GM12864 (cell line): ENCODE measurements at regions not wholly inside any gene's neighbourhood (a gene's known extent, or its start where the extent isn't known, plus 50 kb on each side); places are given as distances from the start of the nearest gene placed in this dataset.
"Not testable (repeated sequence)": the region's sequence is repeated elsewhere in the genome, so short reads cannot be mapped to it uniquely, and the experiment has no call there.

Experiments
- DNase-seq: peaks from one replicate; pipeline ENCODE4 v3.0.0-alpha.2; 2011; ENCODE audit warnings: low read depth
- H3K4me3 ChIP-seq: 2 replicates; pipeline ENCODE4 v1.5.1; 2011; ENCODE audit warnings: mild to moderate bottlenecking, low read depth, low read length, control low read depth
- TF ChIP-seq, protein P1 (sequence below): IDR thresholded peaks from 2 replicates; pipeline ENCODE4 v1.5.1; 2011; ENCODE audit warnings: low read depth, mild to moderate bottlenecking, moderate library complexity, low read length, control low read depth, inconsistent platforms; ENCODE audit errors: missing control alignments

DNA sequence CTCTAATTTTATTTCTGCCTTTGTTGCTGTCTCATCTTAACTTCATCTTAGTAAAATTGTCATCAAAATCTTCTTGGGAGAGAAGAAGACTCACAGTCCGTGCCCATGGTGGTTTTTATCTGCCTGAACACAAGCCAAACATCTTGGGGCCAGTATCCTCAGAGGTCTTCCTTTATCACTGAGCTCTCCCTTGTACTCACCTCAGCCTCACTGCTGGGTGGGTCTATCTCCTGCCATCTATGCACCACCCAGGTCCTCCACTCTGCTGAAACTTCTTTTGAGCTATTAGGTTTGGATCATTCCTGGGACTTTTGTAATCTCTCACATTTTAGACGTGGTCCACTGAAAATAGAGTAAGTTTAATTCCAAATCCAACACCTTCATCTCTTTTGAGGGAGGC is 116.3 kb upstream of the EPB41L4A start:
- TF ChIP-seq, protein P1, sequence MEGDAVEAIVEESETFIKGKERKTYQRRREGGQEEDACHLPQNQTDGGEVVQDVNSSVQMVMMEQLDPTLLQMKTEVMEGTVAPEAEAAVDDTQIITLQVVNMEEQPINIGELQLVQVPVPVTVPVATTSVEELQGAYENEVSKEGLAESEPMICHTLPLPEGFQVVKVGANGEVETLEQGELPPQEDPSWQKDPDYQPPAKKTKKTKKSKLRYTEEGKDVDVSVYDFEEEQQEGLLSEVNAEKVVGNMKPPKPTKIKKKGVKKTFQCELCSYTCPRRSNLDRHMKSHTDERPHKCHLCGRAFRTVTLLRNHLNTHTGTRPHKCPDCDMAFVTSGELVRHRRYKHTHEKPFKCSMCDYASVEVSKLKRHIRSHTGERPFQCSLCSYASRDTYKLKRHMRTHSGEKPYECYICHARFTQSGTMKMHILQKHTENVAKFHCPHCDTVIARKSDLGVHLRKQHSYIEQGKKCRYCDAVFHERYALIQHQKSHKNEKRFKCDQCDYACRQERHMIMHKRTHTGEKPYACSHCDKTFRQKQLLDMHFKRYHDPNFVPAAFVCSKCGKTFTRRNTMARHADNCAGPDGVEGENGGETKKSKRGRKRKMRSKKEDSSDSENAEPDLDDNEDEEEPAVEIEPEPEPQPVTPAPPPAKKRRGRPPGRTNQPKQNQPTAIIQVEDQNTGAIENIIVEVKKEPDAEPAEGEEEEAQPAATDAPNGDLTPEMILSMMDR = no peak
- no peak overlapping the region for H3K4me3 ChIP-seq
- DNase-seq = no peak

DNA sequence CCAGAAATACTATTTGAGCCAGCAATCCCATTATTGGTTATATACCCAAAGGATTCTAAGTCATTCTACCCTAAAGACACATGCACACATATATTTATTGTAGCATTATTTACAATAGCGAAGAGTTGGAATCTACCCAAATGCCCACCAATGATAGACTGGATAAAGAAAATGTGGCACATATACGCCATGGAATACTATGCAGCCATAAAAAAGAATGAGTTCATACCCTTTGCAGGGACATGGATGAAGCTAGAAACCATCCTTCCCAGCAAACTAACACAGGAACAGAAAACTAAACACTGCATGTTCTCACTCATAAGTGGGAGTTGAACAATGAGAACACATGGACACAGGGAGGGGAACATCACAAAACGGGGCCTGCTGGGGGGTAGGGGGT is 125.5 kb upstream of the EPB41L4A start:
- not testable (repeated sequence) for DNase-seq, H3K4me3 ChIP-seq

DNA sequence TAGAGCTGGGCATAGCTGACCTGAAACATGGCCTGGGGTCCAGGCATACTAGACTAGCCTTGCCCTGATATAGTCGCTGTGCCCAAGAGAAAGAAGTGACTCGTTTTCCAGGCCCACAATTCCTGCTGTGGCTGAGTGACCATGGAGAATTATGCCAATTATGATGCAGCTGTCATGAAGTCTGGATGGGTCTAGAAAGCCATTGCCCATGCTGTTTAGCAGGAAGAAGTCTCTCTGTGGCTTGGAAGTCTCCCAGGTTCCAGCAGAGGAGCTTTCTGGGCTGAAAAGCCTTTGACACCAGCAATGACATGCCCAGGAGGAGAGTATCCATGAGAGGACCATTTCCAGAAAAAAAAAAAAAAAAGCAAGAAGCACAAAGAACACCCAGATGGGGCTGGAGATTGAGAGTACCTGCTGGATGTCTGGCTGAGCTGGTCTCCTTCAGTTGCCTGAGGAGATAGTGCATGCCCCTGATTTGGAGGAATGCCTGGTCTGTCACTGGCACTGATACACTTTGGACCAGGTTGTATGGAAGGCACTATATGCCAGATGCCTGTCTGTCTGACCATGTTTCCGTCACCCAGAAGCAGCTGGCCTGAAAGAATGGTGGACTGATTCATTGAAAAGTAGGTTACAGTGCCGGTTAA is 128.0 kb upstream of the EPB41L4A start:
- no peak overlapping the region for H3K4me3 ChIP-seq
- DNase-seq = no peak
- TF ChIP-seq, protein P1 = no peak

DNA sequence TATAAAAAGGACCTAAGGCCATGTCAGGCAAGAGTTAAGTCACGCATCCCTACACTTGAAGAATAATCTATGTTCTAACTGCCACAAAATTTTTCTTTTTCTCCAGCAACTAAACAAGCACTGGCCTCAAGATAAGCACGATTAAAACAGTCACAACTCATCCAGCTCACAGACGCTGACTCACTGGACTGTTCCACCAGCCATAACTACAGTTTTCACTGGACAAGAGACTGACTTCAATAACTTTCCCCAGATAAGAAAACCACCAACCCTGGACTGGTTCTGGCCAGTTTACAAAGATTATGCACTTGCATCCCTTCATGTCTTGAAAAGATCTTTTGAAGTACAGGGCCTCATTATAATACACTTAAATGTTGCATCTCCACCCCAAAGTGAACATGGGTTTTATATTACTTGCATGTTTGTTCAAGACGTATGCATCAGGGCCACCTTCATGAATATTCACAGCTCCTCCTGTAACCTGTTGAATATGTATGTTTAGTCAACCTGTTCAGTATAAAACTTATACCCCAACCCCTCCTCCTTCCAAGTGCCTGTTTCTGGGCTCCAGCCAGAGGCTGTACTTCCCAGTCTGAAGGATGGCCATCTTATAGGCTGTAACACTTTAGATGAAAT is 129.3 kb upstream of the EPB41L4A start:
- no peak for DNase-seq
- TF ChIP-seq, protein P1 = no peak
- no peak overlapping the region for H3K4me3 ChIP-seq

DNA sequence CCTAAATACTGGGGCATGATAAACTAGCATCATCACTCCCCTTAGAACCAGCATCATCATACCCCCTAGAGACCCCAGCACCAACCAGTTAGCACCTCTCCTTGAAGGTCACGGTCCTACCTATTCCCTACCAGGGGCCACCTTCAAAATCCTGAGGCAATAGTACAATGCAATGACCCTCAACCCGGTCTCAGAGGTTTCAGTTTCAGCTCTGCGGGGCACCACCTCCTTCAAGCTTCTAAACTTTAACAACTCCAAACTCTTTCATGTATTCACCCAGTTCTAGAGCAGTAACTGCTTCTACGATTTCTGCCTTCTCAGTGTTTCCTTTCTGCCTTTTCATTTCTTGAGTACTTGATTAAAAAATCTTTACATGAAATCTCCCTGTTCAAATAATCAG is 130.1 kb upstream of the EPB41L4A start:
- H3K4me3 ChIP-seq = no peak overlapping the region
- TF ChIP-seq, protein P1 = no peak
- DNase-seq = no peak

DNA sequence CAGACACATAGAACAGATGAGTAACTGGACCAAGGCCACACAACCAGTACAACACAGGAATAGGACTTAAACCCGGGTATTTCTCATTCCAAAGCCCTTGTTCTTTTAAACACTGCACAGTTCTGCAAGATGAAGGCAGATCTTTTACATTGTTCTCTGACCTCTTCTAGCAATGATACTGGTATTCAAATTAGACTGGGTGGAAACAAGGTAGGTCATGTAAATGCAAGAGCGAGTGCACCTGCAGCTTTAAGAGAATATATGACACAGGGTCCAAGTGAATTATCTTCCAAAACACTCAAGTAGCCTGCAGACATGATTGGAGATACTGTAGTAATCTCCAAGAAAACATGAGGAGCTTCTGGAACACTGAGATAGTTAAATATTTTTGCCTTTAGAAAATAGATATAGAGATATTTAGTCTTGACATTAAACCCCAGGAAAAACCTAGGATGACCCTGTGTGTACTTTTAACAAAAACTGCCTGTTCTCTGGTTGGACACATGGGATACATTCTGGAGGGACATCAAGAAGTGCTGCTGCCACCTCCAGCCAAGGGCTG is 130.6 kb upstream of the EPB41L4A start:
- no peak for DNase-seq
- TF ChIP-seq, protein P1 = no peak
- H3K4me3 ChIP-seq = no peak overlapping the region

DNA sequence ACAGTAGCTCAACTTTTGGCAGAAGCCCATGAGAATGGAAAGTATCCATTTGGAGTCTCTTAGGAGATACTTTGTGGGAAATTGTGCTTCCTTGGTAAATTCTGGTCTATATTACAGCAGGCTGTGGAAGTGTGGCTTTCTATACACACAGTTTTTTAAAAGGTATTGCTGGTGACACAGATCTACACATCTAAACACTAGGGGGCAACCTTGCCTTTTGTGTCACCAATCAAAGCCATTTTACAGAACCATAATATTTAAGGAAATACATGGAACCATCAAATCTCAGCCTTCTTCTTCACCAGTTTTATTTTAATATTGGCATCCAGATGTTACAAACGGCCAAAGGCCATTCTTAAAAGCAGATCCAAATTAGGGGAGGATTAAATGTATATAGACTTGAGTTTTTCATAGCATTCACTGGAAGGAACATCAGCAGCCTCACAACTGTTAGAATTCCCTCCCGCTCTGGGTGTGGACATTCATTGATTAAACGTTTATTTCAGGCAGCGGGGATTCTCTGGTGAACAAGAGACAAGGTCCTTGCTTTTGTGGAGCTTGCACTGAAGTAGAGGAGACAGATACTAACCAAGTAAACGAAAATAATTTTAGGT is 132.4 kb upstream of the EPB41L4A start:
- TF ChIP-seq, protein P1 = peak; percentile 61
- H3K4me3 ChIP-seq = no peak overlapping the region
- peak; percentile 21 for DNase-seq
